HG03045 (cell line): ENCODE measurements at regions not wholly inside any gene's neighbourhood (a gene's known extent, or its start where the extent isn't known, plus 50 kb on each side); places are given as distances from the start of the nearest gene placed in this dataset.

Experiments
- ATAC-seq: cut with Tn5 transposase; IDR thresholded peaks from one replicate; pipeline ENCODE4 v1.9.1; 2021; ENCODE audit warnings: mild to moderate bottlenecking, moderate library complexity; ENCODE audit not compliant: unreplicated experiment

DNA sequence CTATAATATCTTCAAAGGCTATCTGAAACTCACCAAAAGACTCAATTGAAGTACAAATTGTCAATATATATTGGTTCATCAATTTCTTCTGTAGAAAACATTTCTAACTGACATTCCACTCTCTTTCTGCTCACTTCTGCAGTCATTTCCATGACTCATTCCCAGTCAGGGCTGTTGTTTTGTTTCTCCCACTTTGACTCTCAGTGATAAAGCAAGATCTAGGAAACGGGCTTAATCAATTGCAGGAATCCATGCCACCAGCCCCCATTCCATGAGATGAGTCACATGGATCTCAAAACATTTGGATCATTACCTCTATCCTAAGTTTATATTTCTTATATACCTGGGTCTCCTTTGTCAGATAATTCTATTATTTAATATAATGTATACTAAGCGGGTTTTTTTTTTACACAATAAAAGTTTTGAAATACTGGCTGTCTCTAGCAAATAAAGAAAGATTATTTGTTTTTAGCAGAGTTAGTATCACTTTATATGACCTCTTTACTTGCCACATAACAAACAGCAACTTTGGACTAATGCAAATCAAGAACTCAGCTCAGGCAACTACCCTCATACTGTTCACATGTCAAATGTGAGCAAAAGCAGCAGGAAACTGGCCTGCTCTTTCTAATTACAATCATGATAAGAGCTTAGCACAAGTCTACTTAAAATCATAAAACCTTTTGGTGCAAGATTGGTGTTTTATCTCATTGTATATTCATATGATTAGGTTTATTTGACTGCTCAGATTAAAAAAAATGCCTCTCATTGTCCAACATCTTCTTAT, 251.1 kb upstream of the PIK3C3 start:
- no peak for ATAC-seq

DNA sequence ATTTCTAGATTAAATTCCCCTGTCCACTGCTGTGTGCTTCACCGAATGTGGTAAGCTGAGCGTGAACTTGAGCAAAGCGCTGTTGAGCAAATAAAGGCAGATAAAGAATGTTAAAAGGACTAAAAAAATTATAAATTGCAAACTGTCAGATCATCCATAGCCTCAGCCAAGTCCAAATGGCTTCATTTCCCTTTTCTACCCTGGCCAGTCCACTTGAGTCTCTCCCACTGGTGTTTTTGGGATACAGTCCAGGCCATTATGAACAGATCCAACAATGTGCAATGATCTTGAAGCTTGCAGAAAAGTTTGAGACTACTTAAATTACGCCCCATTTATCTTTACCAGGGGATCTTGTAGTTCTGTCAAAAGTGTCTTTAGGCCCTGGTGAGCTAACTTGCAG, 254.6 kb upstream of the PIK3C3 start:
- ATAC-seq = no peak

DNA sequence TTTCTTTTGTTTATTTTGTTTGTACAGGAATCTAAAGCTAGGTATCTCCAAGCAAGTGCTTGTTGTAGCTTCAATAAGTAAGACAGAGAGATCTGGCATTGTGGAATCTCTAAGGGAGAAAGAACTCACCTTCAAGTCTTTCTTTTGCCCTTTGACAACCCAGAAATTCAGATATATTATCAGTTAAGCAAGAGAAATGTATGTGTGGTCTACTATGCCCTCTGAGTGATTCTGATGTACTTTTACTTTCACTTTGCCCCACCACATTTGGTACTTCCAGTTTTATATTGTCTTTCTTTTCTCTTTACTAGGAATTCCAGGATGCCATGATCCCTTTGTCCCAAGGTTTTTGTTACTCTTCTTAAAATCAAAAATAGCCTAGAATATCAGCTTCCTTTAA, 259.6 kb upstream of the PIK3C3 start:
- ATAC-seq = no peak

DNA sequence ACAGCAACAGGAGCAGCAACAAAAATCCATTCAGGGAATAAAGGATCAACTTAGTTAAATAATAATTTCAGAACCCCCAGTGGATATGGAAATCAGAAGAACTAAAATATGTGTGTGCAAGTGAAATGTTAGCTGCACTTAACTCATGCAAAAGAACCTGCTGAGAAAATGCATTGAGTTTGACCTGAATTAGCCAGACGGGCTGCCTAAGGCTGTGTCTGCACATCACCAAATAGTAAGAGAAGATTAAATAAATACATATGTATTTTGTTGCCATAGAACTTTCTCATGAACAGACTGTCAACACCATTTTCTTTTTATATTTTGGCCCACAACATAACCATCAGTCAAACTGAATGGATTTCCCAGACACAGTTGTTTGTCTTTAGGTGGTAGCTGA, 262.0 kb upstream of the PIK3C3 start:
- ATAC-seq = no peak

DNA sequence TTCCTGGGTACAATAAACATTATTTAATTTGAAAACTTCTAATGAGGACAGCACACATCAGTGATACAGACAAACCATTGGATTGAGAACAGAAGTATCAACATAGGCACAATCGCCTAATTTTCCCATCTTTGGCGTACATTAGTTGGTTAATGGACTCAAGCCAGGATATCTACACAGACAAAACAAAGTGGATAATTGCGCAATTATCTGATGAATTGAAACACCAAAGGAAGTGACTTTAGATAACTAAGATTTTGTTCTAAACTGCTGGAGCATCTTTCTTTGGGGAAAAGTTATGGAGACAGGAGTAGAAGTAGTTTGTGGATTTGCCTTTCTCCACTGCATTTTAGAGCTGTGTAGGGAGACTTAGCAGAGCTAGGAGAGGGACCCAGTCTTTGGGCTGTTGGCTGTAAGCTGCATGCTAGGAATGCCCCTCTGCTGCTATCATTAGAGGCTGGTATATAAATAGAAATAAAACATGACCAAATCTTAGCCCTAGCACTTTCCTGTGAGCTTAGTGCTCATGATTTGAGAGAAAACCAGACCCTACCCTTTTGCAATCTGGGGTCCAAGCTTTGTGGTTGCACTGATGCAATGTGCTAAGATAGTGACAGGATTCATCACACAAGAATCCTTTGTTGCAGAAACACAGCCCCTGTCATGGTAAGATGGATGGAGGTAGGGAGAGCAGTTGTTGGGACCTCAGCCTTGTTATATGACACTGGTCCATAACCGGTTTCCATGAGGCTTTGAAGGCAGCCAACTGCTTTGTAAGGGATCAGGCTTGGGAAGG, 264.5 kb upstream of the PIK3C3 start:
- ATAC-seq = no peak

DNA sequence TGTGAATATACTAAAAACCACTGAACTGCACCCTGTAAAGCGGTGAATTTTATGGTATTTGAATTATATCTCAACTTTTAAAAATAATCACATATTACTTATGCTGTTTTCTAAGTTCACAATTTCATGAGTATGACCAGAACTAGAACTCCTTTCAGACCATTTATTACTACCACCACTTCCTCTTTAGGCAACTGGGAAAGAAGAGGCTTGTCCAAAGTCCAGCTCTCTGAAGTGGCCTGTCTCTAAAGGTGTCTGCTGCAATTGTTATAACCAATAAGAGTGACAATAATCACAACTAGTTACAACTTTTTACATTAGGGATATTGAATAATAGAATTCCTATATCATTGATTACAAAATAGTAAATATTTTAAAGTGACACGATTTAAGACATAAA, 267.9 kb upstream of the PIK3C3 start:
- no peak for ATAC-seq

DNA sequence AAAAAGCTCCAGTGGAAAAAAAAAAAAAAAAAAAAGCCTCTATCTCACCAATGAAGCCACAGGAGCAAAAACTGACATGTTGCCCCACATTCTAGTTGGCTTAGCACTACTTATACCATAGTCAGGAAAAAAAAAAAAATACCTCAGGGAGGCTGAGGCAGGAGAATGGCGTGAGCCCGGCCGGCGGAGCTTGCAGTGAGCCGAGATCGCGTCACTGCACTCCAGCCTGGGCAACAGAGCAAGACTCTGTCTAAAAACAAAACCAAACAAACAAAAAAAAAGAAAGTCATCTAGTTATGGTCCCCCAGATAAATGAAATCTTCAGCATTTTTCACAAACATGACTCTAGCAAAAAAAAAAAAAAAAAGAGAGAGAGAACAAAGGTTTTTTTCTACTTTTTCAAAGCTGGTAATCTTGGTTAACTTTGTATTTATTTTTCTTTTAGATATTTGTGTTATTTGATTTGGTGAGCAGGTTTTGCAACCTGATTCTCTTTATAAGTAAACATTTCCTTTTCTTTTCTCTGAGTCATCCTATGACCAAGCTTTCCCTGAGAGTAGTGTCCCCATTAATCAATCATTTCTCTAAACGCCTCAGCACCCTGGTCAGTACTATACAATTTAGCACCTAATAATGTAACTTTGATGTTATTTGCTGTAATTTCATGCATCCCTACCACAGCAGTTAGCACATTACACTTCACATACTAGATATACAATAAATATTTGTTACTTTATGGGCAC, 273.7 kb upstream of the PIK3C3 start:
- ATAC-seq = no peak

DNA sequence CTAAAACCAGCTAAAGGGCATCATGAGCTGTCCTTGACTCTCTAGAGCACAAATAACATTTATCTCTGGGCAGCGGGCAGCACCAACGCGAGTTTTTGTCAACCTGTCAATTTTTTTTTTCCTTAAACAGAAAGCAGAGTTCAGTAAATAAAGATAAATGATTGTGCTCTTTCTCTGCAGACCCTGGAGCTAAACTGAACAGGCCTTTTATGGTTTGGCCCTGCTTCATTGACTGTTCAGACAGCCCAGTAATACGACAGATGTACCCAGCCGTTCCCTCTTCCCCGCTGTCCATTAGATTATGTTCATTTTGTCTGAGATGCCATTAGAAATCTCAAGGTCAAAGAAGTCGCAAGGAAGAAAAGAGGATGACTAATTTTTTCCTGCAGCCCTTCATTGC, 280.5 kb upstream of the PIK3C3 start:
- ATAC-seq = no peak

DNA sequence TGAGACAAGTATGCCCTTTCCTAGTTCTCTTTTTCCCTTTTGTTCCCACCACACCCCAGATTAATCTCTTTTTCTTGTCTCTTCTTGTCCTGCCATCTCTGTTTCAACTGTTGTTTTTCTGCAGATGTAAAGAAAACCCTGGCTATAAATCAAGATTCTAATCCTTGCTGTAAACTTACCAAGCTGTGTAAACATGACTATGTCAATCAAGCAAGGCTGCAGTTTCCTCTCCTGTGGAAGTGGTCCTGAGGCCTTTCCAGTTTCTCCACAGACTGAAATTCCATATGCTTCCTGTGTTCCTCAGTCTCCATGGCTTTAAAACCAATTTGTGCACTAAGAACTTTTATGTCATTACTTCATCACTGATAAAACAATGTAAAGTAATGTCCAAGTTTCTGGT, 288.8 kb upstream of the PIK3C3 start:
- no peak for ATAC-seq

DNA sequence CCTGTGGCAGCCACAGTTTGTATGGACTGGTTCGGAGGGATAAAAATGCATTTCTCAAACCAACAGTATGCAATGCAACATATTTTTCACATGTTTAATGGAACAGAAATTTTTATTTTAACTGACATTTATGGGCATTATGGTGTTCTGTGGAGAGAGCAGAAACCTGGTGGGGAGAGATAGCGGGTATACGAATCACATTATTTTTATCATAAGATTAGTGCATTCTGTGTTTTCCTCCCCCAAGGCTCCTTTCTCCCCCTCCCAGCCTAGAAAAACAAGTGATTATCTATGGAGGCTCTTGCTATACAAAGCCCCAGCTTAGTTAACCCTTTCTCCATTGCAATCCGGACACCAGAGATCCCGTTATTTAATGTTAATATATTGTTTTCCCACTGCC, 289.8 kb upstream of the PIK3C3 start:
- ATAC-seq = no peak

DNA sequence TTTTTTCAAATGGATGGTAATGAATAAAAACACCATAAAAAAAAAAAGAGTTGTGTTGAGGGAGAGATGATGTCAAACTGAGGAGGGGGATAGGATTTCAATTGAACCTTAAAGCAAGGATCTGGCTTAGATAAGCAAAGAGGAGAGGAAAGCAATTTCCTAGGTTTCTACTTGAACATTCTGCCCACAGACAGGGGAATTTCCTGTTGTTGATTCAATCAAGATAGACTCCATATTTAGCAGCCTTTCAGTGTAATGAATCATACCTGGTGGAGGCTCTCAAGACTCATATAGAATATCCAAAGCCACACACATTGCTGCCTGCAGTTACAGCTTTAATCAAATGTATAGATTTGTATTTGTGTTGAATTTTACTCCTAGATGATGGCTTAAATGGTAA, 294.4 kb upstream of the PIK3C3 start:
- ATAC-seq = no peak

DNA sequence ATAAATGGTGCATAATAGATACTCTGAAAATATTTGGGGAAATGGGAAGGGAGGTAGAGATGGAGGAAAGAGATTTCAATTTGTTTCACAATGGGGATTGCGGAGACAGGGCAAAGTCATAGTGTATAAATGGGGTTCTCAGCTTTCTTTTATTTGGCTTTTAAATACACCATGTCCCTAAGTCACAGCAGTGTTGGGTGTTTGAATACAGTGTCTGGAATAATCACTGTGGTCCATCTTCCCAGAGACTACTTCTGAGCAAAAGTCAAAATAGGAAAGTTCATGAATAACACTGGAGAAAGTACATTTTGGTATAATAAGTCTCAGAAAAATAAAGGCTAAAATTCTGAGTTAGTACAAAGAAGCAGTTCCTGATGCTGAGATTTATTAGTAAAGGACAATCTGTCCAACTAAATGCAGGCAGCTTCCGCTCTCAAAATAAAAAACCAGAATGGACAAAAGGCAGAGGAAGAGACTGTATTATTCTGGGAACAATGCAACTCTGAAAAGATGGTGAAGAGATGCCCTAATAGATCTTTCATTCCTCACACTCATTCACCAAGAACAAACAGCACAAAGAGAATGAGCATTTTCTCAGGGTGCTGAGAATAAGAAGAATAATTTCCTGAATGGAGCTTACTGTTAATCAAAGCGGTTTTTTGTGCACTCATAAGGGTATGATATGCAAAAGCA, 295.4 kb upstream of the PIK3C3 start:
- ATAC-seq = no peak

DNA sequence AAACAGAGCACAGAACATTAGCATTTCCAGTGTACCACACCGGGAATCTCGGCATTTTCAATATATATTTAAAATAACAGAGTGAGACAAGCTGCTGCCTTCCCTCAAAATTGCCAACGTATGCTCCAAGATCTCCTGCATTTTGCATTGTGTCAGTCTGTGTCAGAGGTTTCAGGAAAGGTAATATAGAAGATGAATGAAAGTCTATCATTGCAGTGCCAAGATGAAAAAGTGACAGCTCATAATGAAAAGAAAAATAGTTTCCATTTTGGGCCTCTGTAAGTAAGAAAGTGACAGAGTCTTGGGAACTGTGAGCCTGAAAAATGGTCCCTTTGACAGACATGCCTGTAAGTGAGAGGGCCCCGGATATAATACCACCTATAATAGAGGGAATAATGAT, 297.8 kb upstream of the PIK3C3 start:
- no peak for ATAC-seq

DNA sequence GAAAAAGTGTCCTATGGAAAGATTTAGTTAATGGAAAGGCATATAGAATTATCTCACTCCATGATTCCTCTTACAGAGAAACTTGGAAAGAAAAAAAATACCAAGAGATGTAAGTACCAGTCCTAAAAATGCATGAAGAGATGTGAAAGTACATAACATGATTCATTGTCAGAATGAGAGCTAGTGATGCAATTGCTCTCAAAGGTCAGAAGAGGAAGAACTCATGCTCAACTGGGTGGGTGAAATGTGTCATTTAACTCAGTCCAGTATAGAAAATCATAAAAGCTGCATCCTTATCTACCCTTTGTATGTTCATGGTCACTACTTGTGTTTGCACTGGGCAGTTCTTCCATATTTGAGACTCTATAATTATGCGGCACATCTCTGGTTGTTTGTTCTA, 300.0 kb upstream of the PIK3C3 start:
- no peak for ATAC-seq

DNA sequence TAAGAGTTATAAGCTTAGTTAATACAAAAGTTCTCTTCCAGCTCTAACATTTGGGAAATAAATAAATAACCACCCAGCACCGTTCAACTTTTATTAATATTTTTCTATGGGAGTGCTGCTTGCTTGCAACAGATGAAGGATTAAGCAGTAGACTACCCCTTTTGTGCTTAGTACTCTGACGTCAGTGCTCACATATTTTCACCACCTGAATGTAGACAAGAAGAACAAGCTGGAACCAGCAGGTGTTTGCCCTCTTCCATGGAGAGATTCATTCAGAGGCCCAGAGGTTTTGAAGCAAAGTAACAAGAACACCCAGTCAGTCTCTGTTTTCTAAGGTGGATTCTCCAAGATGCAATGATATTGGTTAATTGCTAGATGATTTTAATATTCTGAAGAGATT, 307.1 kb upstream of the PIK3C3 start:
- ATAC-seq = no peak

DNA sequence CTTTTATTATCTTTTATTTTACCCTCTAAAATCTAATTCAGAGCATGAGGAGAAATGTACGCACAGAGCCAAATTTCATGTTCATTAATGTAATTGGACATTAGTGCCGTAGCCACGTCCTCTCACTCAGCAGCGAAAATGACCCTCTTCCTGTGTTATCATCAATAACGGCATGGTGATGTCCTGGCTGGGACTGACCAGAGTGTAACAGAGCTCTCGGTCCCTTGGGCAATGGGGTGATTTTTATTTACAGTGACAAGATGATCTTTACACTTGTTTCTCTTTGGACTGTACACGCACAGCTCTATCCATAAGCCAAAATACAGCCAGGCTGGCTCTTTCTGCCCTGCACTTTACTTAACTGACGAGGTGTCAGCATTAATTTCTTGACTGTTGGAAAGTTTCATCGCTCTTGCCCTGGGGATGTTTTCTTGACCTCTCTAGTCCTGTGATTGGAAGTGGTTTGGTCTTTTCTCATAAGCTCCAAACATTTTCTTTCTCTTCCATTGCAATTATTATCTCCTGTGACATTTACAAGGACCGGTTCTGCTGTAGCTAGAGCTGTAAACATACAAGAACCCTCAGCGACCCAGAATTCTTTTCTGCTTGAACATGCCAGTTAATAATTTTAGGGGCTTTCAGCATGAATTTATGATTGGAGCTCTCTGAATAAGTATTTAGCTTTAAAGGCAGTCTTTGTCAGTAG, 308.0 kb upstream of the PIK3C3 start:
- no peak for ATAC-seq

DNA sequence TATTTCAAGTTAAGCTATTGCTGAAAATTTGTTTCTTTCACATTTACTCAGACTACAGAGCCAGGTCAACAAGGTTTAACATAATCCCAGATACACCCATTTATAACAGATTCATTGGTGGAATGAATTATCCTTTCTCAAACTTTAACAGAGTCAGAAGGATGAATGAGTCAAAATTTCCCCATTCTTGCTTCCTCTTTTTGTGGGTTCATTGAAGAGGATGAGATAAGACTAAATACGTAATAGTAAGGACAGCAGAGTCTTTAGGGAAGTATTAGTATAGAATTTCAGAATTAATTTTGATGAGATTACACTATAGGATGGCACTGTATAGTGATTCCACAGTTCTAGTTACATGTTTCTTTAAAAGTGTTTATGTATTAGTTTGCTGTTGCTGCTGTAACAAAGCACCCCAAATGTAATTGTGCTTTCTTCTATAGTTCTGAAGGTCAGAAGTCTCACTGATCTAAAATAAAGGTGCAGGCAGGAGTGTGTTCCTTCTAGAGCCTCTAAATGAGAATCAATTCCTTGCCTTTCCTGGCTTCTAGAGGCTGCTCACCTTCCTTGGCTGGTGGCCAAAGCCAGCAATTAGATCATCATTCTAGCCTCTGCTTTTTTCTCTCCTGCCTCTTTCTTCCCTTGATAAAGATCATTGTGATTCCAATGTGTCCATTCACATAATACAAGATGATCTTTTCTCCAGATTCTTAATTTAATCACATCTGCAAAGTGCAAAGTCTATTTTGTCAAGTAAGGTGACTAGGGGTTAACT, 309.3 kb upstream of the PIK3C3 start:
- ATAC-seq = no peak

DNA sequence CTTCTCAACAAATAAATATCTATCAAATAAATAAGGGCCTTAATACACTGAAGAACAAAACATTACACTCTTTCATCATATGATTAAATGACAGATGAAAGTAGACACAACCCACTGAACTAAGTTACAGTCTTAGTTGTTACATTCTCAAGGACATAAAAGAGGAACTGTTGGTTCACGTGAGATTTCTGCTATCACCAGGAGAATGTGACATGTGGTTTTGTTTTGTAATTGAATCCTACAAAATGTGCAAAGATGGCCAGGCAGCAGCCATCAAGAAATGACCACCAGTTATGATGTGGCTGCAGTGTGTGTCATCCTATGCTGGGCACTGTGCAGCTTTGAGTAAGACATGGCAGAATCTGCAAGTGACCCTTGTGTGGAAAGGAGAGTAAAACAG, 310.6 kb upstream of the PIK3C3 start:
- ATAC-seq = no peak

DNA sequence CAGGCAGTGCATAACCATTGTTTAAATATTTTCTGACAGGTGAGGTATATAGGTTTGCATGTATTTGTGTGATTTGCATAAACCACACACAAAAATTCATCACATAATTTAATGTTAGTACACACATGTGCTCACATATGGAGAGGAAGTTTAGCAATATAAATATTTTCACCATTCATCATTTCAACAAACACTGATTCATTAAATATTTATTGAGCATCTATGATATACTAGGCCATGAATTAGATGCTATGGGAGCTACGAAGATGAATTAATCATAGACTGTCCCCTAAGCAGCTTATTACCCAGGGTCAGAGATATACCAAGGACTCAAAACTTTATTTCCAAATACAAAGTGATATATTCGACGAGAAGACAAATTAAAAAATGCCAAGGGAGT, 311.6 kb upstream of the PIK3C3 start:
- no peak for ATAC-seq

DNA sequence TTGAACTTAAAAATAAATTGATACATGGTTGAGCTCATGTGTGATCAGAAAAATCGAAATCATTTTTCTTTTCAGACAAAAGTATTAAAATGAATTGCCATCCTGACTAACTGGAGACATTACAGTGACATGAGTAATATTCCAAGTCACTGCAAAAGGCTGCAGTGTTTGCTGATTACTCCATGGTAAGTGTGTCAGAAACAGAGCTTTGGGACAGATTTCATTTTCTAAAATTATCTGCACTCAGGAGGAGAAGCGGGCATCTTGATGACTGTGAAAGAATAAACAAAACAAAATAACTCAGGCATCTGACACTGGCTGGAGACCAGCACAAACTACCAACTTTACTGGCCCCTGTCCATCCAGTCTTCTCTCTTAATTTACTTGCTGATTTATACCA, 312.3 kb upstream of the PIK3C3 start:
- ATAC-seq = no peak
